ENCODE measurements at regions not wholly inside any gene's neighbourhood (a gene's known extent, or its start where the extent isn't known, plus 50 kb on each side); places are given as distances from the start of the nearest gene placed in this dataset.

DNA sequence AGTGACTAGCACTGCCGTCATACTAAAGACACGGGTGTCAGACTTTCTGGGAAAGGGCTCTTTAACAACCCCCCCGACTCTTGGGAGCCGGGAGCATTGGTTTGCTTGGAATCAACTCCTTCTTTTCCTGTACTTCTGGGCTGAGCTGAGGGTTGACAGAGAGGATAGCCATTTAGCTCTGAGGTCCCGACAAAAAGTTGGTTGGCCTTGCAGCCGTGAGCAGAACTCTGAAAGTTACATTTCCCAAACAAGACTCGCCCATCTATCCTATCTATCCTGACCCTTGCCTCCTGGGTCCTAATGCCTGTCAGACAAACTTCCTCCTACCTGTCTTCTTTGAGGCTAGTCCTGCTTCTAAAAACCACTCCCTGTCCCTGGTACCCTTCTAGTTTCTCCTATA, 460.8 kb upstream of the TOM1L1 start:
- TF ChIP-seq, protein P1, sequence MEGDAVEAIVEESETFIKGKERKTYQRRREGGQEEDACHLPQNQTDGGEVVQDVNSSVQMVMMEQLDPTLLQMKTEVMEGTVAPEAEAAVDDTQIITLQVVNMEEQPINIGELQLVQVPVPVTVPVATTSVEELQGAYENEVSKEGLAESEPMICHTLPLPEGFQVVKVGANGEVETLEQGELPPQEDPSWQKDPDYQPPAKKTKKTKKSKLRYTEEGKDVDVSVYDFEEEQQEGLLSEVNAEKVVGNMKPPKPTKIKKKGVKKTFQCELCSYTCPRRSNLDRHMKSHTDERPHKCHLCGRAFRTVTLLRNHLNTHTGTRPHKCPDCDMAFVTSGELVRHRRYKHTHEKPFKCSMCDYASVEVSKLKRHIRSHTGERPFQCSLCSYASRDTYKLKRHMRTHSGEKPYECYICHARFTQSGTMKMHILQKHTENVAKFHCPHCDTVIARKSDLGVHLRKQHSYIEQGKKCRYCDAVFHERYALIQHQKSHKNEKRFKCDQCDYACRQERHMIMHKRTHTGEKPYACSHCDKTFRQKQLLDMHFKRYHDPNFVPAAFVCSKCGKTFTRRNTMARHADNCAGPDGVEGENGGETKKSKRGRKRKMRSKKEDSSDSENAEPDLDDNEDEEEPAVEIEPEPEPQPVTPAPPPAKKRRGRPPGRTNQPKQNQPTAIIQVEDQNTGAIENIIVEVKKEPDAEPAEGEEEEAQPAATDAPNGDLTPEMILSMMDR (conservative IDR thresholded peaks at IDR 0.05): no peak
- TF ChIP-seq EZH2 (IDR thresholded peaks at IDR 0.05; ENCODE audit: low read depth): no peak
